ENCODE measurements at regions not wholly inside any gene's neighbourhood (a gene's known extent, or its start where the extent isn't known, plus 50 kb on each side); places are given as distances from the start of the nearest gene placed in this dataset.
"Not testable (repeated sequence)": the region's sequence is repeated elsewhere in the genome, so short reads cannot be mapped to it uniquely, and the experiment has no call there.

DNA sequence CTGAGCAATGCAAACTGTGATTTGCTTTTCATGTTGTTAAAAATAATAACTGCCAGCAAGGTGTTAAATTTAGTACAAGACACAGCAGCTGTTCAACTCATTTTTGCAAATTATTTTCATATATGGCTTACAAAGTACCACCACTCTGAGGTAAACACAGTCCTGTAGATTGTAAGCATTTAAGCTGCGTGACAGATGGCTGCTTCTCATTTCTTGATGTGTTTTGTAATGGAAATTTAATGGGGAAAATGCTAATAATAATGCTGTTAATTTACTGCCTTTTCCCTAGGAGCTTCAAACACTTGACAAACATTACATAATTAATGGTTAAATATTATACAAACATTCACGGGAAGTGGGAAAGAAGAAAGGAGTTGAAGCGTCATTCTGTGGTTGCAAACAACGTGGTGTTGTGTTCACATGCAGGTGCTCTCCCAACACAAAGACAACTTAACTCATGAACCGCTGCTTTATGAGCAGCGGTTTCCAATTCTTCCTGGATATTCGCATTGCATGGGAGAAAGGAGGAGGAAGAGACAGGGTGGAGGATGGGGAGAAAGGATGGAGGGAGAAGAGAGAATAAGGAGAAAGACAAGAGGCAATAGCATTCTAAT is 236.8 kb upstream of the VCX start:
- Histone ChIP-seq H4K20me1 (ENCODE audit: low read depth, low read length) (no peaks in the 10 kb centered on the region), H3F3A (ENCODE audit: insufficient read depth) (no peaks in the 10 kb centered on the region), H3K79me2 (ENCODE audit: insufficient read depth, low read length) (no peaks in the 10 kb centered on the region), H3K27ac (ENCODE audit: low read depth, low read length) (peak overlapping the region; percentile 79), H3K9me3 (ENCODE audit: insufficient read depth, low read length) (peaks cover 7% of the 10 kb centered on the region; the same call in 1 of the 2 replicates), H3K9ac (ENCODE audit: low read length) (peak overlapping the region; percentile 26; the same call in 1 of the 2 replicates), H2AFZ (ENCODE audit: low read depth, low read length, severe bottlenecking) (no peak overlapping the region), H3K27me3 (ENCODE audit: low read length) (no peaks in the 10 kb centered on the region), H3K9me2 (replicated peaks; ENCODE audit: insufficient read depth, low read length) (no peaks in the 10 kb centered on the region), H3K4me2 (ENCODE audit: low read depth, low read length, poor library complexity, severe bottlenecking) (peak overlapping the region; percentile 44), H3K36me3 (ENCODE audit: low read length) (no peaks in the 10 kb centered on the region), H3K4me3 (ENCODE audit: insufficient read depth, low read length, poor library complexity, severe bottlenecking) (no peak overlapping the region)
- TF ChIP-seq, protein P1, sequence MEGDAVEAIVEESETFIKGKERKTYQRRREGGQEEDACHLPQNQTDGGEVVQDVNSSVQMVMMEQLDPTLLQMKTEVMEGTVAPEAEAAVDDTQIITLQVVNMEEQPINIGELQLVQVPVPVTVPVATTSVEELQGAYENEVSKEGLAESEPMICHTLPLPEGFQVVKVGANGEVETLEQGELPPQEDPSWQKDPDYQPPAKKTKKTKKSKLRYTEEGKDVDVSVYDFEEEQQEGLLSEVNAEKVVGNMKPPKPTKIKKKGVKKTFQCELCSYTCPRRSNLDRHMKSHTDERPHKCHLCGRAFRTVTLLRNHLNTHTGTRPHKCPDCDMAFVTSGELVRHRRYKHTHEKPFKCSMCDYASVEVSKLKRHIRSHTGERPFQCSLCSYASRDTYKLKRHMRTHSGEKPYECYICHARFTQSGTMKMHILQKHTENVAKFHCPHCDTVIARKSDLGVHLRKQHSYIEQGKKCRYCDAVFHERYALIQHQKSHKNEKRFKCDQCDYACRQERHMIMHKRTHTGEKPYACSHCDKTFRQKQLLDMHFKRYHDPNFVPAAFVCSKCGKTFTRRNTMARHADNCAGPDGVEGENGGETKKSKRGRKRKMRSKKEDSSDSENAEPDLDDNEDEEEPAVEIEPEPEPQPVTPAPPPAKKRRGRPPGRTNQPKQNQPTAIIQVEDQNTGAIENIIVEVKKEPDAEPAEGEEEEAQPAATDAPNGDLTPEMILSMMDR (IDR thresholded peaks at IDR 0.05; ENCODE audit: insufficient read depth, low read length, poor library complexity, severe bottlenecking), result no peak
- TF ChIP-seq EZH2phosphoT487 (conservative IDR thresholded peaks at IDR 0.05; ENCODE audit: low read length), result no peak

DNA sequence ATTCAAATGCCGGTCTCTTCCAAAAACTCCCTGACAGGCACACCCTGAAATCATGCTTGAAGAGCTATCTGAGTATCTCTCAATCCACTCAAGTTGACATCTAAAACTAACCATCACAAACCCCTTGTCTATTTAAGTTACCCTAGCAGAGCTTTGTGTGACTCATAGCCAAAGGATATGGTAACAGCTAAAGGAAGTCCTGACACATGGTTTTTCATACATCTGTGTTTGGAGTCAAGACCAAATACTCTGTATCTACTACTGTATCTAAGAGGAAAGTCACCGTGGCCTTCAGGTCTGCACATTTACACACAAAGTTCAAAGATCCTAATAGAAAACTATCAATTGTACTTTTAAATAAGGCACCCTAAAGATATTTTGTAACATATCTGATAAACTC is 239.6 kb upstream of the VCX start:
- Histone ChIP-seq H3K9me3 (ENCODE audit: insufficient read depth, low read length) (peaks cover 7% of the 10 kb centered on the region; the same call in 1 of the 2 replicates), H3K9ac (ENCODE audit: low read length) (no peak overlapping the region), H3K27ac (ENCODE audit: low read depth, low read length) (peak overlapping the region; percentile 44; the same call in 1 of the 2 replicates), H3K4me2 (ENCODE audit: low read depth, low read length, poor library complexity, severe bottlenecking) (no peak overlapping the region), H3K27me3 (ENCODE audit: low read length) (no peaks in the 10 kb centered on the region), H3K79me2 (ENCODE audit: insufficient read depth, low read length) (no peaks in the 10 kb centered on the region), H2AFZ (ENCODE audit: low read depth, low read length, severe bottlenecking) (no peak overlapping the region), H3K4me3 (ENCODE audit: insufficient read depth, low read length, poor library complexity, severe bottlenecking) (no peak overlapping the region), H3F3A (ENCODE audit: insufficient read depth) (no peaks in the 10 kb centered on the region), H3K9me2 (replicated peaks; ENCODE audit: insufficient read depth, low read length) (no peaks in the 10 kb centered on the region), H3K36me3 (ENCODE audit: low read length) (no peaks in the 10 kb centered on the region), H4K20me1 (ENCODE audit: low read depth, low read length) (no peaks in the 10 kb centered on the region)
- no peak for TF ChIP-seq EZH2phosphoT487 (conservative IDR thresholded peaks at IDR 0.05; ENCODE audit: low read length)
- TF ChIP-seq, protein P1 (IDR thresholded peaks at IDR 0.05; ENCODE audit: insufficient read depth, low read length, poor library complexity, severe bottlenecking), result no peak

DNA sequence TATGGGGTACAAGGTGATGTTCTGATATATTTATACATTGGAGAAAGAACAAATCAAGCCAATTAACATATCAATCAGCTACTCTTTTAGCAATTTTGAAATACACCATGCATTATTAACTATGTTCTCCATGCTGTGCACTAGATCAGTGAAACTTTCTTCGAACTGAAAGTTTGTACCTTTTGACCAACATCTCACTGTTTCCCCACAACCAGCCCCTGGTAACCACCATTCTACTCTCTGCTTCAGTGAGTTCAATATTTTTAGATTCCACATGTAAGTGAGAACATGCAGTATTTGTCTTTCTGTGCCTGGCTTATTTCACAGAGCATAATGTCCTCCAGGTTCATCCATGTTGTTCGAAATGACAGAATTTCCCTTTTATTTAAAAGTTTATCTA is 246.1 kb upstream of the VCX start:
- Histone ChIP-seq H3K79me2 (ENCODE audit: insufficient read depth, low read length) (no peaks in the 10 kb centered on the region), H3K27ac (ENCODE audit: low read depth, low read length) (peak overlapping the region; percentile 58), H3K9me2 (replicated peaks; ENCODE audit: insufficient read depth, low read length) (no peaks in the 10 kb centered on the region), H2AFZ (ENCODE audit: low read depth, low read length, severe bottlenecking) (no peak overlapping the region), H3K4me2 (ENCODE audit: low read depth, low read length, poor library complexity, severe bottlenecking) (peak overlapping the region; percentile 27), H3K36me3 (ENCODE audit: low read length) (no peaks in the 10 kb centered on the region), H4K20me1 (ENCODE audit: low read depth, low read length) (no peaks in the 10 kb centered on the region), H3F3A (ENCODE audit: insufficient read depth) (no peaks in the 10 kb centered on the region), H3K9ac (ENCODE audit: low read length) (no peak overlapping the region), H3K27me3 (ENCODE audit: low read length) (no peaks in the 10 kb centered on the region), H3K9me3 (ENCODE audit: insufficient read depth, low read length) (peaks cover 3% of the 10 kb centered on the region; the same call in 1 of the 2 replicates), H3K4me3 (ENCODE audit: insufficient read depth, low read length, poor library complexity, severe bottlenecking) (no peak overlapping the region)
- no peak for TF ChIP-seq EZH2phosphoT487 (conservative IDR thresholded peaks at IDR 0.05; ENCODE audit: low read length)
- TF ChIP-seq, protein P1 (IDR thresholded peaks at IDR 0.05; ENCODE audit: insufficient read depth, low read length, poor library complexity, severe bottlenecking), result no peak

DNA sequence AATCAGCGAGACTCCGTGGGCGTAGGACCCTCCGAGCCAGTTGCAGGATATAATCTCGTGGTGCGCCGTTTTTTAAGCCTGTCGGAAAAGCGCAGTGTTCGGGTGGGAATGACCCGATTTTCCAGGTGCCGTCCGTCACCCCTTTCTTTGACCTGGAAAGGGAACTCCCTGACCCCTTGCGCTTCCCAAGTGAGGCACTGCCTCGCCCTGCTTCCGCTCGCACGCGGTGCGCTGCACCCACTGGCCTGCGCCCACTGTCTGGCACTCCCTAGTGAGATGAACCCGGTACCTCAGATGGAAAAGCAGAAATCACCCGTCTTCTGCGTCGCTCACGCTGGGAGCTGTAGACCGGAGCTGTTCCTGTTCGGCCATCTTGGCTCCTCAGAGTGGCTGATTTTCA is 249.6 kb upstream of the VCX start:
- not testable (repeated sequence) for H3K79me2 ChIP-seq (ENCODE audit: insufficient read depth, low read length); H3K27me3 ChIP-seq (ENCODE audit: low read length); H3K36me3 ChIP-seq (ENCODE audit: low read length); H3K4me3 ChIP-seq (ENCODE audit: insufficient read depth, low read length, poor library complexity, severe bottlenecking); H3F3A ChIP-seq (ENCODE audit: insufficient read depth); H3K4me2 ChIP-seq (ENCODE audit: low read depth, low read length, poor library complexity, severe bottlenecking); H3K9ac ChIP-seq (ENCODE audit: low read length); H3K27ac ChIP-seq (ENCODE audit: low read depth, low read length); H2AFZ ChIP-seq (ENCODE audit: low read depth, low read length, severe bottlenecking); H3K9me2 ChIP-seq (replicated peaks; ENCODE audit: insufficient read depth, low read length); H4K20me1 ChIP-seq (ENCODE audit: low read depth, low read length); H3K9me3 ChIP-seq (ENCODE audit: insufficient read depth, low read length)

Measured in SU-DHL-6 (cell line).